ENCODE measurements at regions not wholly inside any gene's neighbourhood (a gene's known extent, or its start where the extent isn't known, plus 50 kb on each side); places are given as distances from the start of the nearest gene placed in this dataset.

GRCh38 chr9:1285526-1285925, 235.4 kb downstream of the DMRT2 start:
- intact Hi-C loops (cut with DNase I, micrococcal nuclease), result no loop called here
- no peak overlapping the region for H3K4me3 ChIP-seq (ENCODE audit: low read length)
- peaks cover 2% of the 10 kb centered on the region for H3K9me3 Mint-ChIP-seq
- H3K27me3 ChIP-seq (ENCODE audit: control insufficient read depth in 1 of 2, insufficient read depth in 2 of 2, low read length in 2 of 2), result no peaks in the 10 kb centered on the region
- no peaks in the 10 kb centered on the region for H3K27me3 Mint-ChIP-seq
- DNase-seq, result no peak
- no peak for ATAC-seq (ENCODE audit: poor library complexity)
- no peaks in the 10 kb centered on the region for H3K36me3 ChIP-seq (ENCODE audit: insufficient read depth, low read length)
- no peaks in the 10 kb centered on the region for H3K4me1 ChIP-seq (ENCODE audit: insufficient read depth, low read length)
- CTCF ChIA-PET, result no interaction called here
- no peaks in the 10 kb centered on the region for H3K36me3 Mint-ChIP-seq (ENCODE audit: low read depth)
- TF ChIP-seq CTCF (IDR thresholded peaks at IDR 0.05), result no peak
- peaks cover 0 to 12% of the 10 kb centered on the region in 2 experiments for H3K9me3 ChIP-seq (ENCODE audit: control insufficient read depth in 1 of 2, insufficient read depth in 1 of 2, low read length in 2 of 2)
- no peaks in the 10 kb centered on the region for H3K4me1 Mint-ChIP-seq (ENCODE audit: low read depth)
- no peak overlapping the region for H3K27ac Mint-ChIP-seq
- H3K4me3 Mint-ChIP-seq, result no peak overlapping the region
- H3K27ac ChIP-seq (ENCODE audit: low read depth in 1 of 2, low read length in 2 of 2), result no peak overlapping the region
- POLR2A ChIA-PET, result no interaction called here

GRCh38 chr9:1292384-1292783, 242.2 kb downstream of the DMRT2 start:
- H3K9me3 ChIP-seq (ENCODE audit: control insufficient read depth in 1 of 2, insufficient read depth in 1 of 2, low read length in 2 of 2), result peaks cover 0 to 3% of the 10 kb centered on the region in 2 experiments
- H3K36me3 ChIP-seq (ENCODE audit: insufficient read depth, low read length), result no peaks in the 10 kb centered on the region
- ATAC-seq (ENCODE audit: poor library complexity) (no peak), DNase-seq (no peak)
- TF ChIP-seq CTCF (IDR thresholded peaks at IDR 0.05), result no peak
- no peak overlapping the region for H3K4me3 Mint-ChIP-seq
- H3K4me1 ChIP-seq (ENCODE audit: insufficient read depth, low read length), result no peaks in the 10 kb centered on the region
- no peaks in the 10 kb centered on the region for H3K36me3 Mint-ChIP-seq (ENCODE audit: low read depth)
- H3K27me3 ChIP-seq (ENCODE audit: control insufficient read depth in 1 of 2, insufficient read depth in 2 of 2, low read length in 2 of 2), result no peaks in the 10 kb centered on the region
- H3K27me3 Mint-ChIP-seq, result peaks cover 7% of the 10 kb centered on the region
- H3K27ac Mint-ChIP-seq, result no peak overlapping the region
- no peak overlapping the region for H3K27ac ChIP-seq (ENCODE audit: low read depth in 1 of 2, low read length in 2 of 2)
- H3K4me3 ChIP-seq (ENCODE audit: low read length), result no peak overlapping the region
- H3K4me1 Mint-ChIP-seq (ENCODE audit: low read depth), result no peaks in the 10 kb centered on the region
- ChIA-PET POLR2A (no interaction called here), CTCF (no interaction called here)
- intact Hi-C loops (cut with DNase I, micrococcal nuclease), result no loop called here
- peaks cover 2% of the 10 kb centered on the region for H3K9me3 Mint-ChIP-seq

- ChIA-PET CTCF (no interaction called here), POLR2A (no interaction called here)
- Mint-ChIP-seq H3K4me1 (ENCODE audit: low read depth) (no peaks in the 10 kb centered on the region), H3K27me3 (peaks cover 7% of the 10 kb centered on the region), H3K4me3 (no peak overlapping the region), H3K27ac (no peak overlapping the region), H3K9me3 (no peaks in the 10 kb centered on the region), H3K36me3 (ENCODE audit: low read depth) (no peaks in the 10 kb centered on the region)
- Histone ChIP-seq H3K4me1 (ENCODE audit: insufficient read depth, low read length) (no peaks in the 10 kb centered on the region), H3K9me3 (ENCODE audit: control insufficient read depth in 1 of 2, insufficient read depth in 1 of 2, low read length in 2 of 2) (peaks cover 0 to 2% of the 10 kb centered on the region in 2 experiments), H3K27me3 (ENCODE audit: control insufficient read depth in 1 of 2, insufficient read depth in 2 of 2, low read length in 2 of 2) (no peaks in the 10 kb centered on the region), H3K27ac (ENCODE audit: low read depth in 1 of 2, low read length in 2 of 2) (no peak overlapping the region), H3K36me3 (ENCODE audit: insufficient read depth, low read length) (no peaks in the 10 kb centered on the region), H3K4me3 (ENCODE audit: low read length) (no peak overlapping the region)
- no peak for TF ChIP-seq CTCF (IDR thresholded peaks at IDR 0.05)
- DNase-seq (no peak), ATAC-seq (ENCODE audit: poor library complexity) (no peak)
- intact Hi-C loops (cut with DNase I, micrococcal nuclease), result no loop called here
These were observed 244.6 kb downstream of the DMRT2 start for GRCh38 chr9:1294641-1295258.
